ENCODE measurements at regions not wholly inside any gene's neighbourhood (a gene's known extent, or its start where the extent isn't known, plus 50 kb on each side); places are given as distances from the start of the nearest gene placed in this dataset.
A peak's percentile ranks its signal among the peaks of the same experiment; 100 is the strongest.

GRCh38 chr11:120061036-120061760 lies 76.7 kb downstream of the TRIM29 start:
- H3K27me3 ChIP-seq (ENCODE audit: control insufficient read depth, insufficient read depth, low read length), result 0 out of 2 replicates have a peak, but pooled peaks cover 2% of the 10 kb centered on the region
- no peaks in the 10 kb centered on the region for H3K36me3 ChIP-seq (ENCODE audit: control insufficient read depth, insufficient read depth, low read length)
- no peak overlapping the region for H3K9ac ChIP-seq (ENCODE audit: low read length)
- H3K9me3 ChIP-seq (ENCODE audit: control insufficient read depth, insufficient read depth, low read depth, low read length), result no peaks in the 10 kb centered on the region
- no peak overlapping the region for H3K4me3 ChIP-seq (ENCODE audit: low read depth, low read length)
- H3K27ac ChIP-seq (ENCODE audit: low read depth, low read length), result no peak overlapping the region
- H3K4me1 ChIP-seq (ENCODE audit: control insufficient read depth, insufficient read depth, low read length), result peaks cover 51% of the 10 kb centered on the region

- peaks cover 57% of the 10 kb centered on the region for H3K4me1 ChIP-seq (ENCODE audit: control insufficient read depth, insufficient read depth, low read length)
- no peak overlapping the region for H3K9ac ChIP-seq (ENCODE audit: low read length)
- 0 out of 2 replicates have a peak, but pooled peaks cover 2% of the 10 kb centered on the region for H3K27me3 ChIP-seq (ENCODE audit: control insufficient read depth, insufficient read depth, low read length)
- no peak overlapping the region for H3K4me3 ChIP-seq (ENCODE audit: low read depth, low read length)
- H3K9me3 ChIP-seq (ENCODE audit: control insufficient read depth, insufficient read depth, low read depth, low read length), result no peaks in the 10 kb centered on the region
- H3K36me3 ChIP-seq (ENCODE audit: control insufficient read depth, insufficient read depth, low read length), result no peaks in the 10 kb centered on the region
- no peak overlapping the region for H3K27ac ChIP-seq (ENCODE audit: low read depth, low read length)
Measured at GRCh38 chr11:120060512-120060911, 77.4 kb downstream of the TRIM29 start.

- Histone ChIP-seq H3K36me3 (ENCODE audit: control insufficient read depth, insufficient read depth, low read length) (no peaks in the 10 kb centered on the region), H3K27me3 (ENCODE audit: control insufficient read depth, insufficient read depth, low read length) (0 out of 2 replicates have a peak, but pooled peaks cover 2% of the 10 kb centered on the region), H3K9me3 (ENCODE audit: control insufficient read depth, insufficient read depth, low read depth, low read length) (no peaks in the 10 kb centered on the region), H3K4me1 (ENCODE audit: control insufficient read depth, insufficient read depth, low read length) (peaks cover 60% of the 10 kb centered on the region), H3K4me3 (ENCODE audit: low read depth, low read length) (no peak overlapping the region), H3K27ac (ENCODE audit: low read depth, low read length) (no peak overlapping the region), H3K9ac (ENCODE audit: low read length) (no peak overlapping the region)
Measured at GRCh38 chr11:120058931-120059330, 79.0 kb downstream of the TRIM29 start.

- H3K4me3 ChIP-seq (ENCODE audit: low read depth, low read length), result peak overlapping the region; percentile 35
- H3K9ac ChIP-seq (ENCODE audit: low read length), result peak overlapping the region; percentile 55
- peaks cover 4% of the 10 kb centered on the region for H3K9me3 ChIP-seq (ENCODE audit: control insufficient read depth, insufficient read depth, low read depth, low read length)
- no peaks in the 10 kb centered on the region for H3K27me3 ChIP-seq (ENCODE audit: control insufficient read depth, insufficient read depth, low read length)
- peaks cover 60% of the 10 kb centered on the region for H3K4me1 ChIP-seq (ENCODE audit: control insufficient read depth, insufficient read depth, low read length)
- H3K27ac ChIP-seq (ENCODE audit: low read depth, low read length), result peak overlapping the region; percentile 59
- no peaks in the 10 kb centered on the region for H3K36me3 ChIP-seq (ENCODE audit: control insufficient read depth, insufficient read depth, low read length)
Measured at GRCh38 chr11:120057595-120058581, 80.0 kb downstream of the TRIM29 start.

- Histone ChIP-seq H3K27me3 (ENCODE audit: control insufficient read depth, insufficient read depth, low read length) (no peaks in the 10 kb centered on the region), H3K27ac (ENCODE audit: low read depth, low read length) (peak overlapping the region; percentile 59; the same call in 1 of the 2 replicates), H3K9ac (ENCODE audit: low read length) (no peak overlapping the region), H3K4me3 (ENCODE audit: low read depth, low read length) (no peak overlapping the region), H3K9me3 (ENCODE audit: control insufficient read depth, insufficient read depth, low read depth, low read length) (peaks cover 8% of the 10 kb centered on the region), H3K4me1 (ENCODE audit: control insufficient read depth, insufficient read depth, low read length) (peaks cover 51% of the 10 kb centered on the region), H3K36me3 (ENCODE audit: control insufficient read depth, insufficient read depth, low read length) (no peaks in the 10 kb centered on the region)
Measured at GRCh38 chr11:120057028-120057330, 80.9 kb downstream of the TRIM29 start.

- no peaks in the 10 kb centered on the region for H3K27me3 ChIP-seq (ENCODE audit: control insufficient read depth, insufficient read depth, low read length)
- peaks cover 47% of the 10 kb centered on the region for H3K4me1 ChIP-seq (ENCODE audit: control insufficient read depth, insufficient read depth, low read length)
- H3K4me3 ChIP-seq (ENCODE audit: low read depth, low read length), result no peak overlapping the region
- H3K9me3 ChIP-seq (ENCODE audit: control insufficient read depth, insufficient read depth, low read depth, low read length), result peaks cover 12% of the 10 kb centered on the region
- no peak overlapping the region for H3K27ac ChIP-seq (ENCODE audit: low read depth, low read length)
- H3K9ac ChIP-seq (ENCODE audit: low read length), result no peak overlapping the region
- no peaks in the 10 kb centered on the region for H3K36me3 ChIP-seq (ENCODE audit: control insufficient read depth, insufficient read depth, low read length)
Measured at GRCh38 chr11:120056301-120057027, 81.4 kb downstream of the TRIM29 start.

- no peaks in the 10 kb centered on the region for H3K27me3 ChIP-seq (ENCODE audit: control insufficient read depth, insufficient read depth, low read length)
Measured at GRCh38 chr11:120055646-120056045, 82.3 kb downstream of the TRIM29 start.

GRCh38 chr11:120054753-120055045 lies 83.2 kb downstream of the TRIM29 start:
- no peak overlapping the region for H3K9ac ChIP-seq (ENCODE audit: low read length)
- H3K27me3 ChIP-seq (ENCODE audit: control insufficient read depth, insufficient read depth, low read length), result no peaks in the 10 kb centered on the region
- peaks cover 12% of the 10 kb centered on the region for H3K9me3 ChIP-seq (ENCODE audit: control insufficient read depth, insufficient read depth, low read depth, low read length)
- H3K27ac ChIP-seq (ENCODE audit: low read depth, low read length), result no peak overlapping the region
- H3K4me1 ChIP-seq (ENCODE audit: control insufficient read depth, insufficient read depth, low read length), result peaks cover 44% of the 10 kb centered on the region
- no peaks in the 10 kb centered on the region for H3K36me3 ChIP-seq (ENCODE audit: control insufficient read depth, insufficient read depth, low read length)
- H3K4me3 ChIP-seq (ENCODE audit: low read depth, low read length), result no peak overlapping the region

More at GRCh38 chr11:120055646-120056045, 82.3 kb downstream of the TRIM29 start:
- Histone ChIP-seq H3K36me3 (ENCODE audit: control insufficient read depth, insufficient read depth, low read length) (no peaks in the 10 kb centered on the region), H3K4me1 (ENCODE audit: control insufficient read depth, insufficient read depth, low read length) (peaks cover 45% of the 10 kb centered on the region), H3K27ac (ENCODE audit: low read depth, low read length) (no peak overlapping the region), H3K9me3 (ENCODE audit: control insufficient read depth, insufficient read depth, low read depth, low read length) (peaks cover 12% of the 10 kb centered on the region), H3K9ac (ENCODE audit: low read length) (no peak overlapping the region), H3K4me3 (ENCODE audit: low read depth, low read length) (no peak overlapping the region)

GRCh38 chr11:120054016-120054752 lies 83.7 kb downstream of the TRIM29 start:
- Histone ChIP-seq H3K4me1 (ENCODE audit: control insufficient read depth, insufficient read depth, low read length) (peaks cover 39% of the 10 kb centered on the region), H3K36me3 (ENCODE audit: control insufficient read depth, insufficient read depth, low read length) (no peaks in the 10 kb centered on the region), H3K27me3 (ENCODE audit: control insufficient read depth, insufficient read depth, low read length) (no peaks in the 10 kb centered on the region), H3K9me3 (ENCODE audit: control insufficient read depth, insufficient read depth, low read depth, low read length) (peaks cover 12% of the 10 kb centered on the region), H3K4me3 (ENCODE audit: low read depth, low read length) (no peak overlapping the region), H3K9ac (ENCODE audit: low read length) (no peak overlapping the region), H3K27ac (ENCODE audit: low read depth, low read length) (no peak overlapping the region)

GRCh38 chr11:120052196-120052775 lies 85.6 kb downstream of the TRIM29 start:
- Histone ChIP-seq H3K9me3 (ENCODE audit: control insufficient read depth, insufficient read depth, low read depth, low read length) (peaks cover 19% of the 10 kb centered on the region), H3K27ac (ENCODE audit: low read depth, low read length) (no peak overlapping the region), H3K36me3 (ENCODE audit: control insufficient read depth, insufficient read depth, low read length) (no peaks in the 10 kb centered on the region), H3K27me3 (ENCODE audit: control insufficient read depth, insufficient read depth, low read length) (no peaks in the 10 kb centered on the region), H3K4me1 (ENCODE audit: control insufficient read depth, insufficient read depth, low read length) (peaks cover 20% of the 10 kb centered on the region), H3K9ac (ENCODE audit: low read length) (no peak overlapping the region), H3K4me3 (ENCODE audit: low read depth, low read length) (no peak overlapping the region)

Measured in HUES6 (cell line).